ENCODE measurements at regions not wholly inside any gene's neighbourhood (a gene's known extent, or its start where the extent isn't known, plus 50 kb on each side); places are given as distances from the start of the nearest gene placed in this dataset.
A peak's percentile ranks its signal among the peaks of the same experiment; 100 is the strongest.

DNA sequence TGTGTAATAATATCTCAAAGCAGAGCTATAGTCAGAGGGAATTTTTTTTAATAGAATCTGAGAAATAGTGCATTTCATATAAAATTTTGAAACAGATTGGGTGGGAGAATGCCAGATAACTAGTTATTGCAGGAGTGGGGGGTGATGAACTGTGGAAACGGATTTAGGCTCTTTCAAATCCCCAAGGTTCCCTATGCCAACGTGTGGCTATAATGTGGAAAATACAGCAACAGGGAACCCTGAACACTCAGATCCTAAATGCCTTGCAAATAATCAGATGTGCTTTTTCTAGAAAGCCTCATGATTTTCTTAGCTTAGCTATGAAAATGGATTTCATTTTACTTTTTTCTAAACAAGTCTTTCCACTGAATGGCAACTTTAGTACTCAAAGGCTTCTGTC lies 180.5 kb upstream of the DMAC1 start:
- no peak for DNase-seq

DNA sequence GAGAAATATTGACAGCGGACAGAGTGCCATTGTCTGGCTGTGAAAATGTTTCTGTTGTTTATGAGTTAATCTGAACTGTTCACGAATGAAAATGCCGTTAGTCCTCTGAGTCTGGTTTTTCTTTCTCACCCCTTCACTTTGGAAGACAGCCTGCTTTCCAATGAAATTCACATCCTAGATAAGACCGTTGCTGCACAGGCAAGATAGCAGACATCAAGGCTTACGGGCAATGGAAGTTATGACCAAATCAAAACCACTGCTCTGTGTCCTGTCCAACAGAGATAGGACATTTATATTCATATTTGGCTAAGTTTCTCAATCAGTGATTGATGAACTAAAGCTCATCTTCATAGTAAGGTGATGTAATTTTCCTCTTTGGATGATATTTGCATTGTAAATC lies 180.0 kb upstream of the DMAC1 start:
- no peak for DNase-seq

DNA sequence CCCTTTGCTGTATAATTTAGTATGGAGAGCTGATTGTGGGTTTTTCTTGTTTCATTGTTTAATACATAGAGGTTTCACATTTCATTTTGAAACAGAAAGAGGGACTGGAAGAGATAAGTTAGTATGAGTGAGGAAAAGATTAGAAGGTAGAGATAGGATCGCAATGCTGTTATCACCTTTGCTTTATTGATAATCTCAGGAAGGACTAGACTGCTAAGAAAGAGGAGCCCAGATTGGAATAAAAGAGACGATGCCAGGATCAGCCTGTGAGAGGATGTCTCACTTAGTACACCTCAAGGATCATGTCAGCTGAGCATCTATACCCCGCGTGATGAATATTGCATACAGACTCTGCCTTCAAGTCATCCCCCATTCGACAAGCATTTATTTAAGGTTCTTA lies 178.0 kb upstream of the DMAC1 start:
- DNase-seq, result no peak

DNA sequence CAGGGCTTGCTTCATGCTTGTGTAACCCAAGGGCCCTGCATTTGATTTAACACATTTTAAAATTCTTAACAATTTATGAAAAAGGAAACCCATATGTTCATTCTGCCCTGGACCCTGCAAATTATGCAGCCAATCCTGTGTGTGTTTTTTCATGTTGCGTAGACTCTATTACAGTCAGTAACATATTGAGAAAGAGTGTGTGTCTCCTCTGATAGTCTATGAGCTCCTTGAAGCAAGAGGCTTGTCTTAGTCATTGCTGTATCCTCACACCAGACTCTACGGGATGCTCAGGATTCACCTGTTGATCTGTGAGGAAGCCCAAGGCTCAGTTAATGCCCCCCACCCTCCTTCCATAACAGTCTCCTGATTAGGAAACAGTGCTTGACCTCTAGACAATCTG lies 177.3 kb upstream of the DMAC1 start:
- DNase-seq, result no peak

DNA sequence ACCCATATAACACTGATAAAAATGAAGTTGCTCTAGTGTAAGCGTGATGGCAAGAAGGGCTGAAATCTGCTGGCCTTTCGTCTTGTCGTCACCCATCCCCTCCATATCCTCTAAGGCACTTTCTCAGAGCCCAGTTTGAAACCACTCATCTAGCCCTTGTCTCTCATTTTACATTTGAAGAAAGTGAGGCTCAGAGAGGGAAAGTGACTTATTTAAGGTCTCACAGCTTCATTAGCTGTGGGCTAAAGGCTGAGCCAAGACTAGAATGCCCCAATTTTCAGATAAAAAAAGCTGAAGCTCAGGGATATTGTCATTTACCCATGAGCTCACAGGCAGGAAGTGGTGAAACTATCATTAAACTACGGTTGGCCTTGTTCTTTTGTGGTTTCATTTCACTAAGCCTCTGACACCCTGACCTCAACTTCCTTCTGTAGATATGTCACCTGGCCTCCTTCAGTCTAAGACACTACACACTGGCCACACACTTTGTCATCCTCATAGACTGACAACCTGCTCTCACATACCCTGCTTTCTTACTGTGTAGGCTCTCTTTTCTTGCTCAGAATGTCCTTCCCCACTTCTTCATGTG lies 176.7 kb upstream of the DMAC1 start:
- peak; percentile 71 for DNase-seq

DNA sequence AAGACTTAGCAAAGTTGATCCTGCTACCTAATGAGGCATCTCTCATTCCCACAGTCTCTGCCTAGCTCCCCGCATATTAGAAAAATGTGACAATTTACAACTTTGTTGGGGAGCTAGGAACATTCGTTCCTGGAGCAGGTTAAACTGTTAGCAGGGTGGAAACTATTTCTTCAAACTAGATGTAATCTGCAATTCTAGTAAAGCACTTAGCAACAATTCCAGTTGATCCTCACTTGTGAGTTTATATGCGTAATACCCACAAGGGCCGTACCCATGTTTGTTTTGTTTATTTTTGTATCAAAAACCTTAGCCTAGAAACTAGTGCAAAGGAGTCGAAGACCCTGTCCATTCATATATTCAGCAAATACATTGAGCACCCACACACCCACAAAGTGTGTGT lies 175.8 kb upstream of the DMAC1 start:
- DNase-seq, result no peak

DNA sequence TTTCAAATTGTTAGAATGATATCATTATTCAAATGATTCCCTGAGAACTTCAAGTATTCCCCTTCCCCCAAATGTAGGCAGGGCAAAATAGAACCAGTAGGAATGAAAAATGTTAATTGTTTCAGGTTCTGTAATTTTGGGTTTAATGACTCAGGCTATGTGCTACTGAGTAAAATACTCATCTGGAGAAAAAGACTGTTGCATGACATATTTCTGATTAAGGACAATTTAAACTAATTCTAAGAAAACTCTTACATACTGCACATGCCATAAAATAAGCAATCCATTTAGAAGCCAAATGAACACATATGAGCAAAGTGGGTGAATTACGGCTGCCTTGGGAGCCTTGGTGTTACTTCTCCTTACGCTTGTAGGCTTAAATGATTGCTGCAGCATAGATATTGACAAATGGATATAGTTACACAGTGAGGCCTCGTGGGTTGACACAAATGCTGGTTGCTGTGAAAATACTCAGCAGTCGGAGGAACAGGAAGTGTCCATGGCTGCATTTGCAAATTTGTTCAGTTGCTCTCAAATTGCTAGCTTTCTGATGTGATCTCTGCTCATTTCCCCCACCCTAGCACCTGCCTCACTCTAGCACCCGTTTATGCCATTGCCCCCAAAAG lies 174.9 kb upstream of the DMAC1 start:
- no peak for DNase-seq

DNA sequence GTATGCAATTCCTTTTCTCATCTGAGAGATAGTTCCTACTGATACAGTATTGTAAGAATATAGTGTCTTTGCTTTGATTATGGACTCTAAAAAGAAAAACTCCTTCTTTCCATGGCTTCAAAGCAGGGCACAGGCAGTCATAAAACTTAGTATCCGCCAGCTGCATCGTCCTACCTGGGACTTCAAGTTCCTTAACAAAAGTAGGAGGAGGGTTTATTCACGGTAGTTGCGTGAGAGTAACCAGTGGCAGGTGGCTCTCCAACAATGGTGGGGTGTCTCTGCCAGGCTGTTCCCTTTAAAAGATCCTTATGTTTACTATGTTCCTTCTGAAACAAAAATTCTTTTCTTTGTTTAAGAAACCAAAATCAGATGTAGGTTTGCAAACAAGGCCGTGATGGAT lies 173.5 kb upstream of the DMAC1 start:
- DNase-seq, result no peak

DNA sequence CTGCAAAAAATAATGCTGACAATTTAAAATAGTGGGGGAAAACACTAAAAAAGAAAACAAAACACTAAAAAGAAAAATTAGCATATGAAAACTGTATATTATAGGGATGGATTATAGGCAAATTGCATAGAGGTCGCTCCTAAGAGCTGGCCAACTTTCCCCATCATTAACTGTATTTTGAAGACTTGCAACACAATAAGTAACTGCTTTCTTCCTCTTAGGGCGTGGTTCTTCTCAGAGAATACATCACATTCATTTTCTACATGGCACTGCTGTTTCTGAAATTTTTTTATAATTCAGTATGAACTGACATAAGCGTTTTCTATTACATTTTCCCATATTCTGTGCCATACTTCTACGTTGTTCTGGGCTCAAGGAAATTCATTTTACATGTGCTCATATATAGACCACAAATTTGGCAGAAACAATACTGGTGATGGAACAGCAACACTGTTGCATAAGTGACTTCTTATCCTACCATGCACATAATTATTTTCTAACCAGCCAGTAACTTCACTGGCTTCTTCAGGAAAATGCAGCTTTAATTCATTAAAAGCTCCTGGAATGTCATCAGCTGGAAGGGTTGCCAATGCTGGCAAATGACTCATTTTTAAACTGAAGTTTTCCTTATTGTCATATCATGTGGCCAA lies 171.2 kb upstream of the DMAC1 start:
- DNase-seq, result no peak

DNA sequence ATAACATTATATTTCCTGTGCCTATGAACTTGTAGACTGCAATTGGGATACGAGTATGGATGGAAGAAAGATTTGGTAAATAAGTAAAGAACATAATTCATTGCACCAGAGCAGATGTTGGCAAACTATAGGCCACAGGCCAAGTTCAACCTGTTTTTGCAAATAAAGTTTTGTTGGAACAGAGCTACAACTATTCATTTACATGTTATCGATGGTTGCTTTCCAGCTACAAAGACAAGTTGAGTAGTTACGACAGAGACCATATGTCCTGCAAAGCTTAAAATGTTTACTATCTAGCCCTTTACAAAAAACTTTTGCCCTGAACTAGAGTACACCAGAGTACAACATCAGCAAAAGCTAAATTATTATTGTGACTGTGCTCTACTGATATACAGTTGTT lies 169.1 kb upstream of the DMAC1 start:
- DNase-seq, result no peak

DNA sequence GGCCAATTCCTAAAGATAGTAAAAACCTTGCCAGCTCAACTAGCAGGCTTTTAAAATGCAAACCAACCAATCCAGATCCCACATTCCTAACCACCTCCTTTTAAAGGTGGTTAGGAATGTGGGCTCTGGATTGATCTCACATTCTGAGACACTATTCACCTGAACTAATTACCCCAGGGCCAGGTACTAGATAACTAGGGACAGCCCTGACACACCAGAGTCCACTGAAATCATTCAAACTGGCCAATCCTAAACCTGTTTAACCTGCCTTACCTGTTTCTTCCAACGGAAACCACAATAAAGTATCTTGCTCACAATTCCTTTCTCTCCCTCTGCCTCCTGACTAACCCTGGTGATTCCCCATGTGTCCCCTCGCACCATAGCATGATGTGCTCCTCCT lies 168.3 kb upstream of the DMAC1 start:
- no peak for DNase-seq

DNA sequence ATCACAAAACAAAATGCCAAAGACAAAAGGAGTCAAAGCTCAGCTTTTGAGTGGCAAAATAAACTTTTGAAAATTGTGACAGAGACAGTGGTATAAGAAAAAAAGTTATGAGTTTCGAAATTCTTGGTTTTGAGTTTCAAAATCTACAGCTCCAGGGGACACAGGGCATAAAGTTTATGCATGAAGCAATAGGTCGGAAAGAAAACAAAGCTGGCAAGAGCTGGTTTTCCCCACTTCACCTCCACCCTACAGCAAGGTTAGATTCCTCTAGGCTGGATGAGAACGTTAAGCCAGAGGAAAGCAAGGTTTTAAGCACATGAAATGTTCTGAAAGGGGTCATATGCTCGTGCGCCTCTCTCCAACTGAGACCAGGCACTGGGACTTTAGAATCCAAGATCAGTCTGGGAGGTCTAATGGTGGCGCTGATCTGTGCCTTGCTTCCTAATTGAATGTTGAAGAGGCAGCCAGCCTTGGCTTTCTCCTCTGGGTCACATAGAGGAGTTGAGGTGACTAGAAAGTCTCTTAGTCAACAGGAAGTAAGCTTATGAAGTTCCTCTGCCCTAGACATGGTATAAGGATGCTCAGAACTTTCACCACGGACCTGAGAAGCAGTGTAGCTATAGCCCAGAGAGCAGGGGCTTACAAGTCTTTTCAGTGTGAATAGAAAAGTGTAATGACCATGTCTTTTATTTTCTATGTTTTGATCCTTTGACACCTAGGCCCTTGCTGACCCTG lies 167.7 kb upstream of the DMAC1 start:
- DNase-seq, result no peak

DNA sequence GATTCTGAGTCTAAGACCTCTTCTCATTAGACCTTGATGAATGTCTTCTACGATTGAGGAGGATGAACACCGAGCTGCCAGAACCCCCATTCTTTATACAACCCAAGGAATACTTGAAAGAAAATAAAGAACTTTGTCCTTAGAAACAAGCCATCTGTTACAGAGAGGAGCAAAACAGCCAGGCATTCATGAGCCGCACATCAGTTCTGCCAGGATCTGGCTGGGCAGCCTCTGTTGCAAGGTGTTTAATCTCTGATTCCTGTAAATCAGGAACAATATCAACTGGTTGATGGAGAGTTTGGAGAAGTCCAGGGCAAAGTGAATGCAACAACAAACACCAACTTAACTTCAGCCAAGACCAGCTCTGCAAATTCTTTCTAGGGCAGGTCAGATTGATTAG lies 165.5 kb upstream of the DMAC1 start:
- DNase-seq, result no peak

DNA sequence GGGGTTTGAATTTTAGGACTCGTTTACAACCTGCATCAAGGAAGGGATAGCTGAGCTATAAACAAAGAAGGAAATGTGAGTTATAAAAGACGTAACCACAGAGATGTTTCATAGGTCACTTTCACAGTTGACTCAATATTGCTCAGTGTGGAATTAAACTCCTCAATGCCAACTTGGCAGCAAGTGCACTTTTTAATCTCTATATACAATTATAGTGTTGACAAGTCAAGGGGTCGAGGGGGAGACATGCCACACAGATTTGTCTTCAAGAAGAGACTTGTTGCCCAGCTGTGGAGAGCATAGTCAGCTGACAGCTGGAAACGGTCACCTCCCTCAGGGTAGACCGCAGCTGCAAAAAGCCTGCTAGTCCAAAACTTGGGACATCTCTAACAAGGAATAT lies 163.4 kb upstream of the DMAC1 start:
- DNase-seq, result no peak

DNA sequence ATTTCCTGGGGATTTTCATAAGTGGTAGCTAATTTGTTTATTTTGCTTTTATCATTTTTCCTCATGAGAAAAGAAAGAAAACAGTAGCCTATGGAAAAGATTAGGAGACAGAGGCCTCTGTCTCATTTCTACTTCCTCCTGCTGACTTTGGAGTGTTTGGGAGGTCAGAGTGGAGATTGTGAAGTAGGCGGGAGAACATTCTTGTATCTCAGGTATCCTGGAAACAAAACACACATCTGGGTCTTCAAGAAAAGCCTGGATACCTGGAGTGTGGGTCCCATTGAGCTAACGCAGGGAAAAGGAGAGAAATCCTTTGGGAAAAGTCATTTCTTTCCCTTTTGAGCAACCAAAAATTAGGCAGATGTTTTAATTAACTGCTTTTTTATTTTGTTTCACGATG lies 161.5 kb upstream of the DMAC1 start:
- DNase-seq, result no peak

DNA sequence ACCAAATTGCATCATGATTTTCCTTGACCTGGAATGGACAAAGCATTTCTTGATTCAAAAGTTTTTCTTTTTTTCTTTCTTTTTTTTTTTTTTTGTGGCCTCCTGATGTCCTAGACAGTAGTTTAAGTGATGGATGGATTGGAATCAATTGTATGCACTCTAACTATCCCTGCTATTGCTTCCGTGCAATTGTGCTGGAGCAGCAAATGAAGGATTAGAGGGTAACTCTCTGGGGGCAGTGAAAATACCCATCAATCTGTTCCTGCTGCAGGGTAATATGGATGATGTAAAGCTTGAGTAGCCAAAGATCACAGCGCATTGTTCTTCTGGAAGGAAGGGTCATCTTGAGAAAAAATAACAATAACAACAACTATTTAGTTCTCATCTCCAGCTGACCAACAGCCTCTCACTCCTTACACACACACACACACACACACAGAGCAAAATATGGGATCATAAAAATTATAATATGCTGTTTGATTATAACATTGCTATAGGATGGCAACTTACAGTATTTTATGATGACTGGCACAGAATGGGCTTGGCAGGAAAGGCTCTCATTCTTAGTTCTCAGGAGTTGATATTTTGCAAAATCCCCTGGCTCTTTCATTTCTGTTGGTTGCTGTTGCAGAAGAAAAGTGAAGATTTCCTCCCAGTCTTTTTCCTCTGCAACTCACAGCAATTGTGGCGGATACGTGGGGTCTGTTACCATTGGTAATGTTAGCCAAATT lies 160.9 kb upstream of the DMAC1 start:
- no peak for DNase-seq

DNA sequence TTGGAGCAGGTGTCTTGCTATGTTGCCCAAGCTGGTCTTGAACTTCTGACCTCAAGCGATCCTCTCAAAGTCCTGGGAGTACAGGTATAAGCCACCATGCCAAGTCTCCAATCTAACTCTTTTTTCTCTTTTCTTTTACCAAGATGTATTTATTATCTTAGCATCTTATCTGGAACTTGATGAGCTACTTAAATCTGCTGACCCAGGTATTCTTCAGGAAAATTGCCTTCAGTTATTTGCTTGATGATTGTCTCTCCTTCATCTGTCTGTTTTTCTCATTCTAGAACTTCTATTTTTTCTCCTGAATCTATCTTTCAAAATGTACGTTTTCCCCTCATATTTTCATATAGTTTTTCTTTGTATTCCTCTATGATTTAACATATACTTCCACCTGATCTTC lies 158.2 kb upstream of the DMAC1 start:
- no peak for DNase-seq

DNA sequence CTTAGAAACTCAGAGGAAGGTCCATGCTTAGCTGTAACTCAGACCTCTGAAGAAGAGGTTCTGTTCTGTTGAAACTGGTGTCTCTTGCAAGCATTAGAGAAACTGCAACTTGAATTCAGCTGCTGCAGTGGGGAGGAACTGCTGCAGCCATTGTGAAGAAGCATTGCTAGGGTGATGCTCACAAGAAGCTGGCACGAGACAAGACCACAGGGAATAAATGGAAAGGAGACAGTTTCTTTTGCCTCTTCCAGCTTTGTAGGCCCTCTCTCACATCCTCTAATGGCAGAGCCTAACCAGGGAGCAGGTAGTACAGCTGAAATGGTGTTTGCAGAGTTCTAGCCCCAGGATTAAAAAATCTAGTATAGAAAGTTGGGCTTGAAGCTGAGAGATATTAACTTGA lies 148.0 kb upstream of the DMAC1 start:
- no peak for DNase-seq

DNA sequence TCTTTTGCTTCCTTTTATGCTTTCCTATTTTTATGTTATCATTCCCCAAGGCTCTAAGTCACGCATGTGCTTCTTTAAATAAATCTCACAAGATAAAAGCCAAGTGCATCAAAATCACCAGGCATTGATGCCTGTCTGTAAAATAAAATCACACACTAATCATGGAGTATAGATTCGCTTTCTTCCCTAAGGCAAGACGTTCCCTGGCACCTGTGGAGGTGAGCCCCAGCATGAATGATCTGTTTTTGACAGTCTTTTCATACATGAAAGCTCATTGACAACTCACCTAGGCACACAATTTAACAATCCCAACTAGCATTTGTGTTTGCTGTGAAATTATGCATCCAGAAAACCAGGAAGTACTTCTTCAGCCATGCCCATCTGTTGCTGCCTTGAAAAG lies 146.9 kb upstream of the DMAC1 start:
- no peak for DNase-seq

DNA sequence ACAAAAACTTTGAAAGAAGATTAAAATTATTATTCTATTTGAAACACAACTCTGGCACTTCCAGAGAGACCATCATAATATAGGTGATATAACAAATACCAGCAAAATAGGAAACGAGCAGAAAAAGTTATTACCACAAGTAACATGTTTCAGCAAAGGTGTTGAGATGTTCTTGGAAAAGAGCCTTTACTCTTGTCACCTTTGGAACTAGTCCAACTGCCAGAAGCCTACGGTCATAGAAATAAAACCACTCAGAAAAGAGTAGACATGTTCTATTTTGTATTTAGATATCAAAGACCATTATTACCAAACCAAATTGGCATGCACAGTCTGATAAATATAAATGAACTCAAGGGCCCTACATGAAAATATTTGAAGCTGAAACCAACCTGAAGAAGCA lies 145.0 kb upstream of the DMAC1 start:
- no peak for DNase-seq

DNA sequence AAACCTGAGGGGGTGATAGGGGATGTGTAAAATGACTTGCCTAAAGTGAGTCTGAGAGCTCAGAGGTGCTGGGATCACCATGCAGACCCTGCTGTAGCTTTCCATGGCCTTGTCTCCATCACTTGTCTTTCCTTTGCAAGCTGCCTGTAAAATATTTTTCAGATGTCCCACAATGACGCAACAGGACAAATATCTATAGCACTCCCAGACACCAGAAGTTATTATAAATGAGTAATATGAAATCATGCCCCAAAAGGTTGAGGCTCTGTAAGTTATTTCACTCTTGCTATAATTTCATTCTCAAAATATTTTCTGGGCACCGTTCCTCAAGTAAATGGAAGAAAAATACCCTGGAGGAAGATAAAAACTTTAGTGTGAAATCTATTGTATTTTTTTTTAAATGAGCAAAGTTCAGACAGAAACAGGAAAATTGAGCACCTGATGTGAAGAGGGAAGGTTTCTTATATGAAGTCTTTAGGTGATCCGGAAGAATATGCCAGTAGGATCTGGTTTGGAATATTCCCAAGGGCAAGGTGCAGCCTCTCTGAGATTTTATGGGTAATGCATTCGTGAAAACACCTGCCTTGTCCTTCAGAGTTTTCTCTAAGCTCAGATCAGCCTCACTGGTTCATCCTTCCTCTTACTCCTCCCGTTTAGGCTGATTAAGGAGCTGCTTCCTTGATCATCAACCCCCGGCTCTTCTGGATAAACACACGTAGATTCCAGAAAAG lies 138.3 kb upstream of the DMAC1 start:
- DNase-seq, result no peak

DNA sequence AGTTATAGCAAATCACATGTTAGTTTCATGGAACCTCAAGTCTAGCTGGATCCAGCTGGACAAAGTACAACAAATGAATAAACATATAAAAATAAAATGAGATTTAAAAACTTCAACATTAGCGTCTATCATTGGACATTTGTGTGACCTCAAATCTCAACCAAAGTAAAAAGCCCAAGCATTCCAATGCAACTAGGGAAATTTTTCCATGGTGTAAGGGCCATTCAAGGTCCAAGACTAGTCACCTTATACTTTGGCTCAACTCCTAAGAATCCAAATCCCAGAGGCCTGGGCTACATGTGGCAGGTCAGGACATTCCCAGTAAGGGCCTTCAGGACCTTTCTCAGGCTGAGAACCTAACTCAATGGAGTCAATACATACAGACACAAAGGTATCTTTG lies 137.4 kb upstream of the DMAC1 start:
- no peak for DNase-seq

DNA sequence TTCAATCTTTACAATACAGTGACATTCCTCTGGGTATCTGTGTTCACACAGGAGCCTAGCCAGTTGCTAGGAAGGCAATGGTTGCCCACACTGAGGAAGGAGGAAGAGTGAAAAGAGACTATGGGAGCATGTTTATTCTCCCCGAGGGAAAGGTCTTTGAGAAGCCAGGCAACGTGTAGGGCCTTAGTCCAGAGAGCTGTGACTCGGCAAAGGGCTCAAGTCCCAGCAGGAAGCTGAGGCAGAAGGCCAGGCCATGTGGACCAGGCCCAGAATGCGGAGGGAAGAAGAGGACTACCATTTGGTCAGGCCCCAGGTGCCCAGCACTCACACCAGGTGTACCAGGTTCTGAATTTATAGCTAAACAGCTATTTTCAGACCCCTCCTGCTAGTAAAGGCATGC lies 136.6 kb upstream of the DMAC1 start:
- DNase-seq, result no peak

Measured in activated effector memory CD4-positive, alpha-beta T cell treated with anti-CD3 and anti-CD28 coated beads, Interleukin-2, amount 50 U/mL, for 16 hours (primary cell).